Activated CD4-positive, alpha-beta T cell treated with anti-CD3 and anti-CD28 coated beads, Interleukin-2, amount 50 U/mL, for 24 hours (primary cell): ENCODE measurements at regions not wholly inside any gene's neighbourhood (a gene's known extent, or its start where the extent isn't known, plus 50 kb on each side); places are given as distances from the start of the nearest gene placed in this dataset.

ENCODE experiments used
- DNase-seq, 2 donors: peaks; one replicate each; pipeline ENCODE4 v3.0.0-alpha.2; 2020; ENCODE audit warnings: low read depth in 1 of 2, low spot score in 1 of 2

DNA sequence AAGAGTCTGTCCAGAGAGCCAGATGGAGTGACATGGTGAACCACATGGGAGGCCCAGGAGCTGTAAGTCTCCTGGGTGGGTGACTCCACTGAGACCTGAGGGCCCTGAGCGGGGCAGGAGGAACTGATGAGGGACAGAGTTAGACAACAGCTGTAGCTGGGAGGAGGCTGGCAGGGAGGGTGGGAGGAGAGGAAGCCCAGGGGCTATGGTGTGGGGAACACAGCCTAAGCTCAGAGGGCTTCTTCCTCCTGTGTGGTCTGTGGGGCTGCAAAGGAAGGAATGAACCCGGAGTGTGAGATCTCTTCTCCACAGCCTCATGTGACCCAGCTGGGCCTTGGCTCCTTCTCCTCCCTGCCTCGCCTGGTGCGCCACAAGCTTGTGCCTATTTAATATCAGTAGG lies 395.6 kb upstream of the HS6ST1 start:
- DNase-seq, result no peak

DNA sequence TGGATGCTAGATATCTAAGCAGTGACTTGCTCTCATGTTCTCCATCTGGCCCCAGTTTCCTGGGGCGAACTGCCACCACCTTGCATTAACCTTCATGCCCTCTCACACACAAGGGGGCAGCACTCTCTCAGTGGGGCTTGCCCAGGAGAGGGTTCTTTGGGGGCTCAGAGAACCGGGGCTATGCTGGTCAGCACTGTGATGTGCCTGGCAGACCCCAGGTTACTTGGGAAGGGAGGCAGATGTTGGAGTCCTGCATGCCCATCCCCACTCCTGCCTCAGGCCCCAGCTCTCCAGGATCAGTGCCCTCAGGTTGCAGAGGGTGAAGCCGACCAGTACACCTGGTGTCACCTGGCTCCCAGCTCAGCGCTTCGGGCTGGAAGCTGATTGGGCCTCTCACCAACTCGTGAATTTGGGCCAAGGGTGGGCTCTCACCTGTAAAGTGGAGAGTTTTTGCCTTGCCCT lies 396.2 kb upstream of the HS6ST1 start:
- no peak for DNase-seq

DNA sequence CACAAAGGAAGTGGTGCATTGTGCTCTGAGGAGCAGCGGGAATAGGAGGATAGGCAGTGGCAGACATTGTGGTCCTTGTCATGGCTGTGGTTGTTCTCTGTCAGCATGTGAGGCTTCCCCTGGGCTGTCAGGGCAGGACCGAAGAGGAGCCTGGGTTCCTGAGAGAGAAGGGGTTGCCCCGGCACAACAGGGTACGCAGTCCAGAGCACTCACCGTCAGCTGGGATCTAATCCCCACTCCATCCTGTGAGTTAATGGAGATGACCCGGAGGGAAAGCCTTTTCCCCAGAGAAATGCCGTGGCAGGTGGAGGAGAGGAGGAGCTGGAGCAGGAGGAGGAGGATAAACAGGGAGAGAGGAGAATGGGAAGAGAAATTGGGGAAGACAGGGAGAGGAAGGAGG lies 396.7 kb upstream of the HS6ST1 start:
- DNase-seq, result no peak

GRCh38 chr2:128716299-128716721 lies 397.6 kb upstream of the HS6ST1 start:
- no peak for DNase-seq

DNA sequence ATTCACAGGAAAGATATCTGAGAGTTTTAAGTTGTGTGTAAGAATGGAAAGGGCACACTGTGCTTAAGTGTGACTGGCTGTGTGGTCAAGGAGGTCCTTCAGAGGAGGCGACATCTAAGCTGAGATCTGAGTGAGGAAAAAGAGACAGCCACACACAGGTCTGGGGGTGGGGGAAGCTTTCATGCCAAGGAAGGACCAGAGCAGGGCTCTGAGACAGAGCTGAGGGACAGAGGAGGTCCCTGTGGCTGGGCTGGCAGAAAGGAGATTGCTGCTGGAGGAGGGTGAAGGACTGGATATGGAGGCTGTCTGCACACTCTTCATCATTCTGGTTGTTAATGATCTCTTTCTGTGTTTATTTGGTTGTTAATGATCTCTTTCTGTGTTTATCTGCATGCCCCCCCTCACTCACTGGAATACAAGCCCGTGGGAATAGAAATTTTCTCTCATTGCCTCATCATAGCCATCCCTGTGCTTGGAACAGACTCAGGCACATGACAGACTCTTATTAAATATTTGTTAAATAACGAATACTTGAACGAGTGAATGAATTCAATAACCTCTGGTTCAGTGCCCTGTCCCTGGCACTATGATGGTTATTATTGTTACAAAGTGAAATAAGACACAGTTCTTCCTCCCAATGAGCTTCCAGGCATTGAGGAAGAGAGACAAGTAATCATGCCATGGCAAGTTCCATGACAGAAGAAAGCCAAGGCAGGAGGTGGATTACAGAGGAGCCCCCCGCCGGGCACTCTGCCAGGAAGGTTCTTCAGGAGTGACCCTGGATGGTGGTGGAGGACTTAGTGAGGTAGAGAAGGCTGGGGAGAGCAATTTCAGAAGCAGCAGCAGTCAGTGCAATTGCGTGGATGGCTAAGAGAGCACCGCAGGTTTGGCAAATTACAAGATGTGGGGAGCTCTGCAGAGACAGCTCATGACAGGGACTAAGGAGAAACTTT lies 399.4 kb upstream of the HS6ST1 start:
- no peak for DNase-seq

GRCh38 chr2:128720080-128721022 lies 401.7 kb upstream of the HS6ST1 start:
- no peak for DNase-seq

DNA sequence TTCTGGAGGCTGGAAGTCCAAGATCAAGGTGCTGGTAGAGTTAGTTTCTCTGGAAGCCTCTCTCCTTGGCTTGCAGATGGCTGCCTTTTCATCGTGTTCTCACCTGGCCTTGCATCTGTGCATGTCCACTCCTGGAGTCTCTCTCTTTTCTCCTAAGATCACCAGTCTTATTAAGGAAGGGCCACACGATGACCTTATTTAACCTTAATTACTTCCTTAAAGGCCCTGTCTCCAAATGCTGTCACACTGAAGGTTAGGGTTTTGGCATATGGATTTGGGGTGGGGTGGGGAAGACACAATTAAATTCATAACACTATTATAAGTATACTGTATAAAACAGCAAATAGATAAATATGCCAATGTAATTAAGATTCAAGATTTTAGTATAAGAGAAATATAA lies 402.4 kb upstream of the HS6ST1 start:
- DNase-seq, result no peak

GRCh38 chr2:128722489-128722888 lies 403.8 kb upstream of the HS6ST1 start:
- DNase-seq, result no peak

DNA sequence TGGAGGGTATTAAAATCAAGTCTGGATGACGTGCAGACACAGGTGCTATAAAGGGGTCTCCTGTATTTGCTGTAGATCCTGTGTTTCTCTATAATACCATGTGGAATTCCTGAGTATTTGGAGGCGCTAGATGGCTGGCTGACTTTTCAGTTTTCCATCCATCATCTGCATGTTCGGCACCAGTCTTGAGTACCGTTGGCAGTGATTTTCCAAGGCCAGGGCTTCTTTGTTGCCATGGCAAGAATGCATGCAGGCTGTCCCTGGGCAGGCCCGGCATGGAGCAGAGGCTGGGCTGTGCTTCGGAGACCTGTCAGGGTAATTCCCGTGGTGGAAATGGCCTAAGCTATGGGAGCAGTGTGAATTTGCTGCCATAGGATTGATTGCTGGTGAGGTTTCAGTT lies 405.9 kb upstream of the HS6ST1 start:
- no peak for DNase-seq

DNA sequence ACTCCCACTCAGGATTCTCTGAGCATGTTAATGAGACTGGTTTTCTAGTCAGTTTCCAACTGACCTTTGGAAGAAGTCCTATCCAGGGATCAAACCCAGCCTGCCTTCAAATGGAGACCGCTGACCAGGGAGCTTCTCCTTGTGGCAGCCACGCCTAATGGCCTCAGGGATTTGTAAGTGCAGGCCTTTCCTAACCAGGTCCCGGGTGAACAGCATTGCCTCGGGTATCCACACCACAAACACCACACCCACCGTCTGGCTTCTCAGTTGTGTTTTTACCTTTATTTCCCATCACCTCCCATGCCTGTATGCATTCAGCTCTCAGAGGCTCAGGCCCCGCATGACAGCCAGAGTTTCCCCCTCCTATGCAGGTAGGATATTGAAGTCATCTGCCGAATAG lies 406.3 kb upstream of the HS6ST1 start:
- DNase-seq, result no peak

DNA sequence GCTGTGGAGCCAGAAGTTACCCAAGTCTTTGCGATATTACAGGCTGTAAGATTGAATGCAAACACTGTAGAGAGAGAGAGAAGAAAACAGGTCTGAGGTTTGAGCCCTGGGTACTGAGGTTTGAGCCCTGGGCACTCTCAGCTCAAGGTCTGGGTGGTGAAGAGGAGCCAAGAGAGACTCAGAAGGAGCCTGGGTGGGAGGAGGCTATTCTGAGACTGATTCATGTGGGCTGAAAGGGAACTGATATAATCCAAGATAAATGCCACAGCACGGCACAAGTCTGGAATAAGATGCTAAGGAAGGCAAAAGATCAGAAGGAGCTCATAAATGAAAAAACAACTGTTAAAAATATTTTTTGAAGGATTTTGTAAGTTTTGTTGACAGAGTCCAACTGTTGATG lies 407.6 kb upstream of the HS6ST1 start:
- no peak for DNase-seq

DNA sequence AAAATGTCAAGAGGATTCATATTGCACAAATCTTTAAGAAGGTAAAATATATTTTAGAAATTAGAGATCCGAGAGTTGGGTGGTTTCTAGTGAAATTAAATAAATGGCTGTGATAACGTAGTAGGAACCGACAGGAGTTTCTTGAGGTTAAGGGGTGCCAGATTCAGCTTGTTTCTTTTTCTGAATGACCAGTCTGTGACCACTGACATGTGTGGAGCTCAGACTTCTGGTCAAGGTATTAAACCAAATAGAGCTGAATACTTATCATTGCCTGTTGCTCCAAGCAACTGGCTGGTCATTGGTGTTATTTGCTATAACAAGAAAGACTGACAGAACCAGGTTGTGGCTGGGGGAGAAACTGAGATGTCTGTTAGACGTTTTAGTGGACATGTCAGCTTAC lies 408.2 kb upstream of the HS6ST1 start:
- DNase-seq, result no peak

- no peak for DNase-seq
Measured at GRCh38 chr2:128727404-128727803, 408.7 kb upstream of the HS6ST1 start.

- DNase-seq, result no peak
Measured at GRCh38 chr2:128727914-128728313, 409.2 kb upstream of the HS6ST1 start.

DNA sequence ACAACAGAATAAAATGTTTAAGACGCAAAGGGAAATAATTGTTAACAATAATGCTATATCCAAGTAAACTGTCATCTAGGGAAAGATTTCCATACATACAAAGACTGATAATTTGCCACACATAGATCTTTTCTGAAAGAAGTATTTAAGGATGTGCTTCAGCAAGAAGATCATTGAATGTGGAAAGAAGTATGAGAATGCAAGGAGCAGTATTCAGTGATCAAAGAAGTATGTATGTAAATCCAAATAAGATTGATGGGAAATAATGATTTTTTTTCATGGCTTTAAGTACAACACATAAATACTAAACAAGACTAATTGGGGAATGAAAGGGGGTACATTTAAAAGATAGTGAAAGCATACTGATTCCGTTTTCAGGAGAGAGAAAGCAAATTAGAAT lies 410.4 kb upstream of the HS6ST1 start:
- DNase-seq, result no peak

- DNase-seq, result no peak
Measured at GRCh38 chr2:128731994-128732650, 413.5 kb upstream of the HS6ST1 start.

DNA sequence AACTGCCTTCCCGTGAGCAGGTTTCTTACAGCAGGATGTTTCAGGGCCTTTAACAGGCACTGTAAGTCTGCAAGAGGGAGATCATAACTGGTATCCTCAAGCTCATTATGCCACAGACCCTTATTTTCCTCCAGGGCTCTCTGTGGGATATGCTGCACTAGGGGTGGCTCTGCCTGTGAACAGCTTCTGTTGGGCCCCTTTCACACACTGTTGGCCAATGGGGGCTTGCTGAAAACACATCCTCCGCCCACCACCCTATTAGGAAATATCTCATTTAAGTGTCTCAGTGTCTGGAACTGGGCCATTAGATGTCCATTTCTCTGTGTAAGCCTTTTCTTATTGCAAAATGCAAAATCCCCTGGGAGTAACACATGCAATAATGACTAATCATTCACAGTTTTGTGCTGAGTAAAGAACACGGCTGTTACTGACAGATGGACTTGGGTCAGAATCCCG lies 414.3 kb upstream of the HS6ST1 start:
- no peak for DNase-seq

- DNase-seq, result no peak
Measured at GRCh38 chr2:128733450-128733849, 414.8 kb upstream of the HS6ST1 start.

DNA sequence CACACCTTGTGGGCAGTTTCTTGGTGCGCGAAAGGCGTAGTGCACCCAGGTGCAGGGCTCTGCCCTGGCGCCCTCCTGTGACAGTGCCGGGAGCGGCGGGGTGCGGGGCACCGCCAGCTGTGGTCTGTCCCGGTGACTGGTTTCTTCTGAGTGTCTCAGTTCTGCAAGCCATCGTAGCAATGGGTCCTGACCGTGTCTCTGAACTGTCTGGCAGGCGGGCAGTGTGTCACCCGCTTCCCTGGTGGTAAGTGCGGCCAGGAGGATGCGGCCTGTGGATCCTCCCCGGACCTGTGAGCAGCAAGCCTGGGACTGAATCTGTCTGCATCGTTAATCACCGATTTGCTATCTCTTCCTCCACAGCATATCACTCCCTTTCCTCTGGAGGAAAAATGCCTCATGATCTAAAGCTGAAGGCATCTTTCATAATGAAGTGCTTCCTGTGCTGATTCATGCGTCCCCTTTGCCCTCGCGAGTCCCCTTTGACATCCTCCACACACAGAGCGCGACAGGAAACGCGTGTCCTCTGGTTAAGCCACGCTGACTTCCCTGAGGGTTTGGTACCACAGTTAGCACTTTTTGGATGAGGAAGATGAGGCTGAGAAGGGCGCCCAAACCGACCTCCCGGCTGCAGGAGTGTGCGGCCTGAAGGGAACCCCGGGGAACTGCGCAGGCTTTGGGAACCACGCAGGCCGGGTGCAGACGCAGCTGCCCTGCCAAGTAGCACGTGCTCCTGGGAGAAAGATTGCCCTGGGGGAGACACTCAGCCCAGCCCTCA lies 416.0 kb upstream of the HS6ST1 start:
- DNase-seq, result no peak

- no peak for DNase-seq
Measured at GRCh38 chr2:128735296-128735960, 416.8 kb upstream of the HS6ST1 start.
